ENCODE measurements at regions not wholly inside any gene's neighbourhood (a gene's known extent, or its start where the extent isn't known, plus 50 kb on each side); places are given as distances from the start of the nearest gene placed in this dataset.
"Not testable (repeated sequence)": the region's sequence is repeated elsewhere in the genome, so short reads cannot be mapped to it uniquely, and the experiment has no call there.

DNA sequence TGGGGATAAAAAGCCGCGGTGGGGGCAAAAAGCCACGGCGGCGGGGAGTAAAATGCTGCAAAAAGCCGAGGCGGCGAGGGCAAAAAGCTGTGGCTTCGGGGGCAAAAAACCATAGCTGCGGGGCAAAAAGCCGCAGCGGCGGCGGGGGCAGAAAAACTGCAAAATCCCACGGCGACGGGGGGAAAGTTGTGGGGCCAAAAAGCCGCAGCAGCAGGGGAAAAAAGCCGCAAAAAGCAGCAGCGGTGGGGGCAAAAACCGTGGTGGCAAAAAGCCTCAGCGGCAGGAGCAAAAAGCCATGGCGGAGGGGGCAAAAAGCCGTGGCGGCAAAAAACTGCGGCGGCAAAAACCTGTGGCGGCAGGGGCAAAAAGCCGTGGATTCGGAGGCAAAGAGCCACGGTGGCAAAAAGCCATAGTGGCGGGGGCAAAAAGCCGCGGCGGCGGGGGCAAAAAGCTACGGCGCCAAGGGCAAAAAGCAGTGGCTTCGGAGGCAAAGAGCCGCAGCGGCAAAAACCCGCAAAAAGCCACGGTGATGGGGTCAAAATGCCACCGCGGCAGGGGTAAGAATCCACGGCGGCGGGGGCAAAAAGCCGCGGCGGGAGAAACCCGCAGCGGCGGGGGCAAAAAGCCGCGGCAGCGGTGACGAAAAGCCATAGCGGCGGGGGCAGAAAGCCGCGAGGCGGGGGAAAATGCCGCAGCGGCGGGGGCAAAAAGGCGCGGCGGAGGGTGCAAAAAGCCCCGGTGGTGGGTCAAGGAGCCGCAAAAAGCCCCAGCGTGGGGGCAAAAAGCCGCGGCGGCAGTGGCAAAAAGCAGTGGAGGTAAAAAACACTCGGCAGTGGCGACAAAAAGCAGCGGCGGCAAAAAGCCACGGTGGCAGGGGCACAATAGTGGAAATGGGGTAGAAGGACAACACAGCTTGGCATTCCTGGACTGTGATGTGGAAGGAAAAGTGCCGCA is 192.8 kb downstream of the SHCBP1 start:
- no peak for DNase-seq
- no peaks in the 10 kb centered on the region for H3K4me1 ChIP-seq
- 30 to 39% (median 31%) methylated on average over 69 to 81 of the region's 81 CpGs for WGBS, 5 donors
- H3K27me3 ChIP-seq (replicated peaks in 1 of 7): peaks cover 0 to 32% (median 7%) of the 10 kb centered on the region in 7 donors
- intact Hi-C loops (cut with DNase I; ENCODE audit: low total_unique reads): no loop called here
- H3K4me3 ChIP-seq: no peak overlapping the region
- no peaks in the 10 kb centered on the region for H3K36me3 ChIP-seq
- H3K27ac ChIP-seq: no peak overlapping the region
- TF ChIP-seq, protein P1, sequence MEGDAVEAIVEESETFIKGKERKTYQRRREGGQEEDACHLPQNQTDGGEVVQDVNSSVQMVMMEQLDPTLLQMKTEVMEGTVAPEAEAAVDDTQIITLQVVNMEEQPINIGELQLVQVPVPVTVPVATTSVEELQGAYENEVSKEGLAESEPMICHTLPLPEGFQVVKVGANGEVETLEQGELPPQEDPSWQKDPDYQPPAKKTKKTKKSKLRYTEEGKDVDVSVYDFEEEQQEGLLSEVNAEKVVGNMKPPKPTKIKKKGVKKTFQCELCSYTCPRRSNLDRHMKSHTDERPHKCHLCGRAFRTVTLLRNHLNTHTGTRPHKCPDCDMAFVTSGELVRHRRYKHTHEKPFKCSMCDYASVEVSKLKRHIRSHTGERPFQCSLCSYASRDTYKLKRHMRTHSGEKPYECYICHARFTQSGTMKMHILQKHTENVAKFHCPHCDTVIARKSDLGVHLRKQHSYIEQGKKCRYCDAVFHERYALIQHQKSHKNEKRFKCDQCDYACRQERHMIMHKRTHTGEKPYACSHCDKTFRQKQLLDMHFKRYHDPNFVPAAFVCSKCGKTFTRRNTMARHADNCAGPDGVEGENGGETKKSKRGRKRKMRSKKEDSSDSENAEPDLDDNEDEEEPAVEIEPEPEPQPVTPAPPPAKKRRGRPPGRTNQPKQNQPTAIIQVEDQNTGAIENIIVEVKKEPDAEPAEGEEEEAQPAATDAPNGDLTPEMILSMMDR (IDR thresholded peaks at IDR 0.05 in 8 of 11, conservative IDR thresholded peaks at IDR 0.05 in 3 of 11): no peak
- no peak for TF ChIP-seq POLR2A (IDR thresholded peaks at IDR 0.05)
- no peak for TF ChIP-seq POLR2AphosphoS5 (IDR thresholded peaks at IDR 0.05)
- peaks cover 0 to 41% (median 17%) of the 10 kb centered on the region in 8 donors for H3K9me3 ChIP-seq

- H3K36me3 ChIP-seq: no peaks in the 10 kb centered on the region
- H3K27ac ChIP-seq: no peak overlapping the region
- 44 to 50% (median 47%) methylated on average over 48 of the region's 48 CpGs for WGBS, 5 donors
- intact Hi-C loops (cut with DNase I; ENCODE audit: low total_unique reads): no loop called here
- H3K9me3 ChIP-seq: peaks cover 0 to 44% (median 20%) of the 10 kb centered on the region in 8 donors
- TF ChIP-seq POLR2A (IDR thresholded peaks at IDR 0.05): no peak
- TF ChIP-seq, protein P1 (IDR thresholded peaks at IDR 0.05 in 8 of 11, conservative IDR thresholded peaks at IDR 0.05 in 3 of 11): no peak
- TF ChIP-seq POLR2AphosphoS5 (IDR thresholded peaks at IDR 0.05): no peak
- peaks cover 0 to 32% (median 7%) of the 10 kb centered on the region in 7 donors for H3K27me3 ChIP-seq (replicated peaks in 1 of 7)
- no peaks in the 10 kb centered on the region for H3K4me1 ChIP-seq
- no peak overlapping the region for H3K4me3 ChIP-seq
- no peak for DNase-seq
Measured at GRCh38 chr16:46427340-46428107, 193.7 kb downstream of the SHCBP1 start.

DNA sequence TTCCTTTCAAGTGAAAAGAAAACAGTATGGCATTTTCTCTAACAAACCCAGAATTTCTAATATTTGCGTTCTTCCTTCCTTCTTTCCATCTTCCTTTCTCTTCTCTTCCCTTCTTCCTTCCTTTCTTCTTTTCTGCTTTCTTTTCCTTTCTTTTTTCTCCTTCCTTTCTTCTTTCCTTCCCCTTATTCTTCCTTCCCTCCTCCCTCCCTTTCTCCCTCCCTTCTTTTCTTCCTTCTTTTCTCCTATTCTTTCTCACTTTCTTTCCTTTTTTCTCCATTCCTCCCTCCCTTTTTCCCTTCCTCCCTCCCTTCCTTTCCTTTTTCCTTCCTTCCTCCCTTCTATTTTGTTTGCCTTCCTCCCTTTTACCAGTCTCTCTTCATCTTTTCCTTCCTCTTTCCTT is 194.8 kb downstream of the SHCBP1 start:
- H3K9me3 ChIP-seq: peaks cover 0 to 56% (median 32%) of the 10 kb centered on the region in 8 donors
- no peak for TF ChIP-seq POLR2AphosphoS5 (IDR thresholded peaks at IDR 0.05)
- H3K36me3 ChIP-seq: no peaks in the 10 kb centered on the region
- WGBS, 5 donors: 72 to 89% (median 77%) methylated on average over 1 of the region's 1 CpG
- DNase-seq: no peak
- no peaks in the 10 kb centered on the region for H3K4me1 ChIP-seq
- no peak overlapping the region for H3K27ac ChIP-seq
- H3K27me3 ChIP-seq (replicated peaks in 1 of 7): peaks cover 0 to 32% (median 7%) of the 10 kb centered on the region in 7 donors
- no peak overlapping the region for H3K4me3 ChIP-seq
- intact Hi-C loops (cut with DNase I; ENCODE audit: low total_unique reads): no loop called here

DNA sequence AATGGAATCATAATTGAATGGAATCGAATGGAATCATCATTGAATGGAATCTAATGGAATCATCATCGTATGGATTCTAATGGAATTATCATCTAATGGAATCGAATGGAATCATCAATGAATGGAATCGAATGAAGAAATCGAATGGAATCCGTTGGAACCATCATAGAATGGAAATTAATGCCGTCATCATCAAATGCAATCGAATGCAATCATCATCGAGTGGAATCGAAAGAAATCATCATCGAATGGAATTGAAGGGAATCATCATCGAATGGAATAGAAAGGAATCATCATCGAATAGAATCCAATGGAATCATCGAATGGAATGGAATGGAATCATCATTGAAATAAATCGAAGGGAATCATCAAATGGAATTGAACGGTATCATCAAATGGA is 217.2 kb downstream of the SHCBP1 start:
- no peaks in the 10 kb centered on the region for H3K27me3 ChIP-seq (replicated peaks in 1 of 7)
- TF ChIP-seq POLR2AphosphoS5 (IDR thresholded peaks at IDR 0.05) (no peak), POLR2A (IDR thresholded peaks at IDR 0.05) (no peak)
- TF ChIP-seq, protein P1 (IDR thresholded peaks at IDR 0.05 in 8 of 11, conservative IDR thresholded peaks at IDR 0.05 in 3 of 11): no peak
- no peak overlapping the region for H3K4me3 ChIP-seq
- intact Hi-C loops (cut with DNase I; ENCODE audit: low total_unique reads): no loop called here
- WGBS, 5 donors: 77 to 87% (median 82%) methylated on average over 16 of the region's 16 CpGs
- no peaks in the 10 kb centered on the region for H3K4me1 ChIP-seq
- DNase-seq: no peak
- H3K36me3 ChIP-seq: no peaks in the 10 kb centered on the region
- H3K9me3 ChIP-seq: peaks cover 0 to 48% (median 42%) of the 10 kb centered on the region in 8 donors
- H3K27ac ChIP-seq: no peak overlapping the region

- H3K27ac ChIP-seq; H3K4me1 ChIP-seq; H3K36me3 ChIP-seq; DNase-seq; H3K4me3 ChIP-seq; intact Hi-C loops (cut with DNase I; ENCODE audit: low total_unique reads); H3K27me3 ChIP-seq (replicated peaks in 1 of 7): not testable (repeated sequence)
- peaks cover 0 to 17% (median 8%) of the 10 kb centered on the region in 8 donors for H3K9me3 ChIP-seq
- 73 to 77% (median 76%) methylated on average over 16 to 18 of the region's 18 CpGs for WGBS, 5 donors
Measured at GRCh38 chr16:46398559-46398958, 222.6 kb downstream of the SHCBP1 start.

DNA sequence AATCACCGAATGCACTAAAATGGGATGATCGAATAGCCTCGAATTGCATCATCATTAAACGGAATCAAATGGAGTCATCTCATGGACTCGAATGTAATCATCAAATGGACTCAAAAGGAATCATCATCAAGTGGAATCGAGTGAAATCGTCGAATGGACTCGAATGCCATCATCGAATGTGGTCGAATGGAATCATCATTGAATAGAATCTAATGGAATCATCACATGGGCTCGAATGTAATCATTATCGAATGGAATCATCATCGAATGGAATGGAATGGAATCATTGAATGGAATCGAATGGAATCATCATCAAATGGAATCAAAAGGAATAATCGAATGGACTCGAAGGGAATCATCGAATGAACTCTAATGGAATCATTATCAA is 224.3 kb downstream of the SHCBP1 start:
- 64 to 73% (median 70%) methylated on average over 15 to 18 of the region's 18 CpGs for WGBS, 5 donors
- H3K9me3 ChIP-seq: peaks cover 0 to 17% (median 8%) of the 10 kb centered on the region in 8 donors
- H3K4me1 ChIP-seq; H3K4me3 ChIP-seq; H3K36me3 ChIP-seq; H3K27me3 ChIP-seq (replicated peaks in 1 of 7); intact Hi-C loops (cut with DNase I; ENCODE audit: low total_unique reads); DNase-seq; H3K27ac ChIP-seq: not testable (repeated sequence)
